Epithelial cell of esophagus (primary cell): ENCODE measurements at regions not wholly inside any gene's neighbourhood (a gene's known extent, or its start where the extent isn't known, plus 50 kb on each side); places are given as distances from the start of the nearest gene placed in this dataset.

ENCODE experiments used
- DNase-seq: peaks from one replicate; pipeline ENCODE4 v3.0.0; 2010; ENCODE audit warnings: low read depth
- H3K4me3 ChIP-seq: 2 replicates; pipeline ENCODE4 v1.5.1; 2011; ENCODE audit warnings: mild to moderate bottlenecking, low read length, control low read depth
- CTCF ChIP-seq: IDR thresholded peaks from 2 replicates; pipeline ENCODE4 v1.5.1; 2011; ENCODE audit warnings: low read depth, mild to moderate bottlenecking, low read length, control low read depth, inconsistent platforms; ENCODE audit not compliant: insufficient read depth; ENCODE audit errors: missing control alignments

DNA sequence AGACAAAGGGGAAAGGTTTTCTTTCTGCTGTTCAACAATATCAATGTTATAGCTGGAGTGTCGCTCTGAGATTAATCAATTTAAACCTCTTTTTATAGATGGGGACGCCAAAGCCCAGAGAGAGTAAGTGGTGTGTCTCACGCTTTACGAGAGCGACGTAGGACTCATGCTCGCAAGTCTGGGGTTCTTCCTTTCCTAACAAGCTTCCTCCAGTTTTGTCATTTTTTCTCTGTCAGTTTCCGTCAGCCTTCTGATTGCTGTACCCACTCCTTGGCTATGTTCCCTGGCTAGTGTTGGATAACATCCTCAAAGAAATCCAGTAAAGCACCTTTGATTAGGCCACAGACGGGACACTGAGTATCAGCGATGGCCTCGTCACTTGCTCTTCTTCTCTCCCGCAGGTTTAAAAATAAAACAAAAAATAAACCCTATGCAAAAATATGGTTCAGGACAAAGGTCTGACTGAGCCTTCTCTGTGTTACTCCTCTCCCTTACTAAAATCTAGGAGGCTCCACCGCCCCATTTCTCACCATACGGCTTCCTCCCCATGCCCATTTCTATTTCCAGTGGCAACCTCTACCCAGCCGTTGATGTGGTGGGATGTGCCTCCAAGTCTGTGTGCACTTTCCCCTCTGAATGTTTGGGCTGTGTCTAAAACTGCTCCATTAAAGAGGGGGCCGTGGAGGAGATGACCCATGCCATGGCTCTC, 172.7 kb upstream of the PARP11 start:
- DNase-seq = no peak
- H3K4me3 ChIP-seq = no peak overlapping the region
- TF ChIP-seq CTCF = no peak

GRCh38 chr12:4044736-4045730, 171.8 kb upstream of the PARP11 start:
- no peak overlapping the region for H3K4me3 ChIP-seq
- TF ChIP-seq CTCF = no peak
- DNase-seq = no peak

GRCh38 chr12:4044101-4044500, 170.9 kb upstream of the PARP11 start:
- no peak for TF ChIP-seq CTCF
- H3K4me3 ChIP-seq = no peak overlapping the region
- DNase-seq = no peak

DNA sequence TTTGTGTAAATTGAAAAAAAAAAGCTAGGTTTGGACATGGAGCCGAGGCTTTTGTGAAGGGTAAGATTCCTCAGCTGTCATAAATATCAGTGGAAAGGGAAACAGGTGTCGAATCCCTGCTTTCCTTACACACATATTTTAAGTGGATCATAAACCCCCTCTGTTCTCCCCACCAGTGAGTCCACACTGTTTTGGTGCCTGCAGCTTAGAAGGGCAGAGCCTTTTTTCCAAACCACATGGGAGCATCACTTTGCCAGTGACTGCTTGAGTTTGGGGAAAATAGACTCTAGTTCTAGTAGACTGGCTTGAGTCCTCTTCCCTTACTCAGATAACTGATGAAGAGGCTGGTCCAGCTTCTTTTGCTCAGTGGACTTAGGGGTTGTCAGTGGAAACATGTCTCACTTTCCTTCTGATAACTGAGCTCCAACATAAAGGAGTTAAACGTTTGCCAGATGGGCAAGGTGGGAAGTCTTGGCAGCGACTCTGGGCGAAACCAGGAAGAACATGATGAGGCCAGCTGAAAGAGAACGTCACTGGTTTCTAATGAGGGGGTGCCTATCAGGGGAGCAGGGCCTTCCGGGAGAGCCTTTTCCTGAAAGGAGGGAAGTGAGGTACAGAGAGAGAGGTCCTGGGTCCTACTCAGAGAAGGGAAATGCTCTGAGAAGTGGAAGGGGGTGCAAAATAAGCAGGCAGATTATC, 168.1 kb upstream of the PARP11 start:
- DNase-seq = peak; percentile 81
- no peak overlapping the region for H3K4me3 ChIP-seq
- no peak for TF ChIP-seq CTCF

DNA sequence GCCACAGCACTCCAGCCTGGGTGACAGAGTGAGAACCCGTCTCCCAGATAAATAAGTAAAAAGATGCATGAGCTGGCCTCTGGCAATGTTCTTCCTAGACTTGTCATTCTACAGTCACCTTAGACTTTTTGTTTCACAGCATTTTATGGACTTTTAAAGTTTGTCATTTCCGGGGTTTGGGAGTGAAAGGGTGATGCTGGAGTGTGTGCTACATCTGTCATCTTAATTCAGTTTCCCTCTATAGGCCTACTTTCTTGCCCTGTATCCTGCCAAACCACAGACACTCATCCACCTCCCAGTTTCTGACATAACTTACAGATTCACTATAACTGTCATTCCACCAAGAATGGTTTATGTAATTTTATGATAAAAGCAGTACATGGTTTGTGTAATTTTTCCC, 166.7 kb upstream of the PARP11 start:
- DNase-seq = no peak
- no peak overlapping the region for H3K4me3 ChIP-seq
- no peak for TF ChIP-seq CTCF

DNA sequence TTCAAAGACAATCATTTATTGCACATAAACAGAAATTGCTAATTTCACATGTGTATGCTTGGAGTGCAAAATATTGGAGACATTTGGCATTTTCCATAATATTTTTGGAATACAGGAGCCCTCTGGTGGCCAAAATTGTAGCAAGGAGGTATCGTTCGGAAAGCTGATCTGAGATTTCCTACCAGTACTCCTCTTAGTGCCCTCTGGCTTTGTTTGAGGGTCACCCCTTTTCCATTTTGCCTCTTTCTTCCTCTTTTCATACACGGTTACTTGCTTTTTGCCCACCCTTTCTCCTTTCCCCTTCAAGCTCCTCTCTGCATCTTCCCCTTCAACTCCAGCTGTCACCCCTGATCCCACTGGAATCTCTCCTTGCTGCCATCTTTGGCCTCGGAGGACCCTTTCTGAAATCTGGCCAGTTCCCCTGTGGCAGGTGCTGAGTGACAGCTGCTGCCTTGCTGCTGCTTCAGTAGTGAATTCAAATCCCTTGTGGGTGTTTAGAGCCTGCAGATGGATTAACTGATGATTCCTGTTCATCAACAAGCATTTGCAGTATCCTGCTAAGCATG, 164.6 kb upstream of the PARP11 start:
- TF ChIP-seq CTCF = peak; percentile 74
- no peak overlapping the region for H3K4me3 ChIP-seq
- peak; percentile 61 for DNase-seq
